Mesothelial cell of epicardium (in vitro differentiated cells): ENCODE measurements at regions not wholly inside any gene's neighbourhood (a gene's known extent, or its start where the extent isn't known, plus 50 kb on each side); places are given as distances from the start of the nearest gene placed in this dataset.

Experiments
- DNase-seq, 2 experiments: peaks; one replicate each; pipeline ENCODE4 v3.0.0; 2021; ENCODE audit warnings: low spot score in 2 of 2; ENCODE audit not compliant: unreplicated experiment in 2 of 2
- H3K27ac Mint-ChIP-seq: 2 replicates; pipeline ENCODE4 v1.8.0; 2021; ENCODE audit warnings: mixed read lengths
- H3K27me3 Mint-ChIP-seq: 2 replicates; pipeline ENCODE4 v1.8.0; 2021; ENCODE audit warnings: low read depth, mixed read lengths
- H3K36me3 Mint-ChIP-seq: 2 replicates; pipeline ENCODE4 v1.8.0; 2021; ENCODE audit warnings: mixed read lengths
- H3K4me1 Mint-ChIP-seq: 2 replicates; pipeline ENCODE4 v1.8.0; 2021; ENCODE audit warnings: mixed read lengths
- H3K4me3 Mint-ChIP-seq: 2 replicates; pipeline ENCODE4 v1.8.0; 2021; ENCODE audit warnings: mild to moderate bottlenecking, moderate library complexity, mixed read lengths
- H3K9me3 Mint-ChIP-seq: 2 replicates; pipeline ENCODE4 v1.8.0; 2021; ENCODE audit warnings: mixed read lengths
- CTCF ChIP-seq: fragments of 200-600 bp; sonication (generic); IDR thresholded peaks from one replicate; pipeline ENCODE4 v1.5.0; 2021; ENCODE audit warnings: antibody characterized with exemption; ENCODE audit not compliant: unreplicated experiment

GRCh38 chr1:55938376-55938850, 641.0 kb downstream of the PLPP3 start:
- Mint-ChIP-seq H3K9me3 (peaks cover 20% of the 10 kb centered on the region), H3K4me1 (peaks cover under 1% of the 10 kb centered on the region), H3K27ac (no peak overlapping the region), H3K27me3 (no peaks in the 10 kb centered on the region), H3K36me3 (no peaks in the 10 kb centered on the region), H3K4me3 (no peak overlapping the region)
- no peak for TF ChIP-seq CTCF
- DNase-seq, result no peak

GRCh38 chr1:55937840-55938375, 641.5 kb downstream of the PLPP3 start:
- H3K27me3 Mint-ChIP-seq, result no peaks in the 10 kb centered on the region
- no peak for DNase-seq
- H3K4me3 Mint-ChIP-seq, result no peak overlapping the region
- H3K27ac Mint-ChIP-seq, result no peak overlapping the region
- H3K9me3 Mint-ChIP-seq, result peaks cover 25% of the 10 kb centered on the region
- H3K36me3 Mint-ChIP-seq, result no peaks in the 10 kb centered on the region
- TF ChIP-seq CTCF, result no peak
- H3K4me1 Mint-ChIP-seq, result no peaks in the 10 kb centered on the region

GRCh38 chr1:55935236-55935635, 644.1 kb downstream of the PLPP3 start:
- no peaks in the 10 kb centered on the region for H3K27me3 Mint-ChIP-seq
- H3K27ac Mint-ChIP-seq, result no peak overlapping the region
- H3K36me3 Mint-ChIP-seq, result no peaks in the 10 kb centered on the region
- H3K4me1 Mint-ChIP-seq, result peaks cover 14% of the 10 kb centered on the region
- DNase-seq, result no peak
- peaks cover 32% of the 10 kb centered on the region for H3K9me3 Mint-ChIP-seq
- TF ChIP-seq CTCF, result no peak
- no peak overlapping the region for H3K4me3 Mint-ChIP-seq

- Mint-ChIP-seq H3K4me3 (no peak overlapping the region), H3K9me3 (peaks cover 33% of the 10 kb centered on the region), H3K27me3 (no peaks in the 10 kb centered on the region), H3K36me3 (no peaks in the 10 kb centered on the region), H3K4me1 (peaks cover 27% of the 10 kb centered on the region), H3K27ac (no peak overlapping the region)
- DNase-seq, result no peak
- no peak for TF ChIP-seq CTCF
Measured at GRCh38 chr1:55932402-55932801, 647.0 kb downstream of the PLPP3 start.

GRCh38 chr1:55931081-55931940, 648.1 kb downstream of the PLPP3 start:
- H3K27ac Mint-ChIP-seq, result peak overlapping the region; percentile 23
- H3K4me1 Mint-ChIP-seq, result peaks cover 27% of the 10 kb centered on the region
- H3K4me3 Mint-ChIP-seq, result no peak overlapping the region
- no peaks in the 10 kb centered on the region for H3K27me3 Mint-ChIP-seq
- no peak for TF ChIP-seq CTCF
- no peak for DNase-seq
- peaks cover 36% of the 10 kb centered on the region for H3K9me3 Mint-ChIP-seq
- no peaks in the 10 kb centered on the region for H3K36me3 Mint-ChIP-seq
